ENCODE measurements at regions not wholly inside any gene's neighbourhood (a gene's known extent, or its start where the extent isn't known, plus 50 kb on each side); places are given as distances from the start of the nearest gene placed in this dataset.
"Not testable (repeated sequence)": the region's sequence is repeated elsewhere in the genome, so short reads cannot be mapped to it uniquely, and the experiment has no call there.

GRCh38 chr4:110352670-110353442 lies 123.1 kb upstream of the ENPEP start:
- Mint-ChIP-seq H3K4me3 (no peak overlapping the region), H3K27me3 (peaks cover 42% of the 10 kb centered on the region), H3K36me3 (ENCODE audit: insufficient read depth) (no peaks in the 10 kb centered on the region), H3K9me3 (no peaks in the 10 kb centered on the region), H3K27ac (ENCODE audit: low read depth) (no peak overlapping the region), H3K4me1 (no peaks in the 10 kb centered on the region)
- ATAC-seq (replicated peaks; ENCODE audit: extremely low read depth, poor library complexity, severe bottlenecking) (no peak), DNase-seq (ENCODE audit: low spot score in 2 of 2) (no peak)

- no peaks in the 10 kb centered on the region for H3K4me1 Mint-ChIP-seq
- H3K27ac Mint-ChIP-seq (ENCODE audit: low read depth): no peak overlapping the region
- no peaks in the 10 kb centered on the region for H3K36me3 Mint-ChIP-seq (ENCODE audit: insufficient read depth)
These were observed 127.1 kb upstream of the ENPEP start for GRCh38 chr4:110348711-110349383.

GRCh38 chr4:110347805-110348204 lies 128.2 kb upstream of the ENPEP start:
- no peak overlapping the region for H3K4me3 Mint-ChIP-seq
- H3K36me3 Mint-ChIP-seq (ENCODE audit: insufficient read depth): no peaks in the 10 kb centered on the region
- peaks cover 53% of the 10 kb centered on the region for H3K27me3 Mint-ChIP-seq
- H3K9me3 Mint-ChIP-seq: no peaks in the 10 kb centered on the region
- H3K4me1 Mint-ChIP-seq: no peaks in the 10 kb centered on the region
- no peak for ATAC-seq (replicated peaks; ENCODE audit: extremely low read depth, poor library complexity, severe bottlenecking)
- H3K27ac Mint-ChIP-seq (ENCODE audit: low read depth): no peak overlapping the region
- no peak for DNase-seq (ENCODE audit: low spot score in 2 of 2)

More at GRCh38 chr4:110348711-110349383, 127.1 kb upstream of the ENPEP start:
- ATAC-seq (replicated peaks; ENCODE audit: extremely low read depth, poor library complexity, severe bottlenecking): no peak
- Mint-ChIP-seq H3K9me3 (no peaks in the 10 kb centered on the region), H3K4me3 (no peak overlapping the region), H3K27me3 (peaks cover 53% of the 10 kb centered on the region)
- no peak for DNase-seq (ENCODE audit: low spot score in 2 of 2)

GRCh38 chr4:110344165-110344564 lies 131.8 kb upstream of the ENPEP start:
- no peaks in the 10 kb centered on the region for H3K9me3 Mint-ChIP-seq
- ATAC-seq (replicated peaks; ENCODE audit: extremely low read depth, poor library complexity, severe bottlenecking): no peak
- peaks cover 50% of the 10 kb centered on the region for H3K27me3 Mint-ChIP-seq
- no peaks in the 10 kb centered on the region for H3K4me1 Mint-ChIP-seq
- DNase-seq (ENCODE audit: low spot score in 2 of 2): no peak
- no peaks in the 10 kb centered on the region for H3K36me3 Mint-ChIP-seq (ENCODE audit: insufficient read depth)
- no peak overlapping the region for H3K4me3 Mint-ChIP-seq
- no peak overlapping the region for H3K27ac Mint-ChIP-seq (ENCODE audit: low read depth)

- DNase-seq (ENCODE audit: low spot score in 2 of 2): no peak
- ATAC-seq (replicated peaks; ENCODE audit: extremely low read depth, poor library complexity, severe bottlenecking): no peak
- Mint-ChIP-seq H3K27me3 (peaks cover 53% of the 10 kb centered on the region), H3K4me1 (no peaks in the 10 kb centered on the region), H3K4me3 (no peak overlapping the region), H3K27ac (ENCODE audit: low read depth) (no peak overlapping the region), H3K36me3 (ENCODE audit: insufficient read depth) (no peaks in the 10 kb centered on the region), H3K9me3 (no peaks in the 10 kb centered on the region)
These were observed 132.4 kb upstream of the ENPEP start for GRCh38 chr4:110343534-110343933.

GRCh38 chr4:110341118-110341517 lies 134.8 kb upstream of the ENPEP start:
- H3K4me1 Mint-ChIP-seq; H3K4me3 Mint-ChIP-seq; H3K36me3 Mint-ChIP-seq (ENCODE audit: insufficient read depth); ATAC-seq (replicated peaks; ENCODE audit: extremely low read depth, poor library complexity, severe bottlenecking); H3K27ac Mint-ChIP-seq (ENCODE audit: low read depth); H3K9me3 Mint-ChIP-seq; DNase-seq (ENCODE audit: low spot score in 2 of 2): not testable (repeated sequence)
- peaks cover 42% of the 10 kb centered on the region for H3K27me3 Mint-ChIP-seq

- peaks cover 48% of the 10 kb centered on the region for H3K27me3 Mint-ChIP-seq
- no peak overlapping the region for H3K27ac Mint-ChIP-seq (ENCODE audit: low read depth)
- no peaks in the 10 kb centered on the region for H3K4me1 Mint-ChIP-seq
- H3K36me3 Mint-ChIP-seq (ENCODE audit: insufficient read depth): no peaks in the 10 kb centered on the region
- no peak for ATAC-seq (replicated peaks; ENCODE audit: extremely low read depth, poor library complexity, severe bottlenecking)
- peaks cover 4% of the 10 kb centered on the region for H3K9me3 Mint-ChIP-seq
- H3K4me3 Mint-ChIP-seq: no peak overlapping the region
- no peak for DNase-seq (ENCODE audit: low spot score in 2 of 2)
These were observed 137.0 kb upstream of the ELOVL6 start for GRCh38 chr4:110335399-110335798.

- Mint-ChIP-seq H3K4me3 (no peak overlapping the region), H3K36me3 (ENCODE audit: insufficient read depth) (no peaks in the 10 kb centered on the region), H3K27ac (ENCODE audit: low read depth) (no peak overlapping the region), H3K27me3 (peaks cover 66% of the 10 kb centered on the region), H3K9me3 (peaks cover 4% of the 10 kb centered on the region), H3K4me1 (no peaks in the 10 kb centered on the region)
- ATAC-seq (replicated peaks; ENCODE audit: extremely low read depth, poor library complexity, severe bottlenecking) (no peak), DNase-seq (ENCODE audit: low spot score in 2 of 2) (no peak)
These were observed 134.1 kb upstream of the ELOVL6 start for GRCh38 chr4:110332483-110332882.

GRCh38 chr4:110326426-110326825 lies 128.0 kb upstream of the ELOVL6 start:
- ATAC-seq (replicated peaks; ENCODE audit: extremely low read depth, poor library complexity, severe bottlenecking); H3K27ac Mint-ChIP-seq (ENCODE audit: low read depth); H3K36me3 Mint-ChIP-seq (ENCODE audit: insufficient read depth); DNase-seq (ENCODE audit: low spot score in 2 of 2); H3K4me1 Mint-ChIP-seq; H3K9me3 Mint-ChIP-seq; H3K4me3 Mint-ChIP-seq: not testable (repeated sequence)
- peaks cover 61% of the 10 kb centered on the region for H3K27me3 Mint-ChIP-seq

- Mint-ChIP-seq H3K4me1 (no peaks in the 10 kb centered on the region), H3K27me3 (peaks cover 20% of the 10 kb centered on the region), H3K36me3 (ENCODE audit: insufficient read depth) (no peaks in the 10 kb centered on the region), H3K27ac (ENCODE audit: low read depth) (no peak overlapping the region), H3K9me3 (no peaks in the 10 kb centered on the region), H3K4me3 (no peak overlapping the region)
- DNase-seq (ENCODE audit: low spot score in 2 of 2) (no peak), ATAC-seq (replicated peaks; ENCODE audit: extremely low read depth, poor library complexity, severe bottlenecking) (no peak)
These were observed 112.4 kb upstream of the ELOVL6 start for GRCh38 chr4:110310795-110311194.

- H3K4me1 Mint-ChIP-seq: no peaks in the 10 kb centered on the region
- no peak for ATAC-seq (replicated peaks; ENCODE audit: extremely low read depth, poor library complexity, severe bottlenecking)
- no peak overlapping the region for H3K27ac Mint-ChIP-seq (ENCODE audit: low read depth)
- no peak overlapping the region for H3K4me3 Mint-ChIP-seq
- H3K36me3 Mint-ChIP-seq (ENCODE audit: insufficient read depth): no peaks in the 10 kb centered on the region
- no peak for DNase-seq (ENCODE audit: low spot score in 2 of 2)
- no peaks in the 10 kb centered on the region for H3K9me3 Mint-ChIP-seq
- H3K27me3 Mint-ChIP-seq: peaks cover 16% of the 10 kb centered on the region
These were observed 111.3 kb upstream of the ELOVL6 start for GRCh38 chr4:110309675-110310074.

GRCh38 chr4:110306303-110306702 lies 107.9 kb upstream of the ELOVL6 start:
- H3K4me1 Mint-ChIP-seq: no peaks in the 10 kb centered on the region
- DNase-seq (ENCODE audit: low spot score in 2 of 2): no peak
- ATAC-seq (replicated peaks; ENCODE audit: extremely low read depth, poor library complexity, severe bottlenecking): no peak
- H3K27me3 Mint-ChIP-seq: peaks cover 23% of the 10 kb centered on the region
- no peaks in the 10 kb centered on the region for H3K9me3 Mint-ChIP-seq
- no peaks in the 10 kb centered on the region for H3K36me3 Mint-ChIP-seq (ENCODE audit: insufficient read depth)
- no peak overlapping the region for H3K27ac Mint-ChIP-seq (ENCODE audit: low read depth)
- H3K4me3 Mint-ChIP-seq: no peak overlapping the region

- no peaks in the 10 kb centered on the region for H3K9me3 Mint-ChIP-seq
- ATAC-seq (replicated peaks; ENCODE audit: extremely low read depth, poor library complexity, severe bottlenecking): no peak
- DNase-seq (ENCODE audit: low spot score in 2 of 2): no peak
- peaks cover 23% of the 10 kb centered on the region for H3K27me3 Mint-ChIP-seq
- H3K36me3 Mint-ChIP-seq (ENCODE audit: insufficient read depth): no peaks in the 10 kb centered on the region
- no peak overlapping the region for H3K4me3 Mint-ChIP-seq
- no peaks in the 10 kb centered on the region for H3K4me1 Mint-ChIP-seq
- H3K27ac Mint-ChIP-seq (ENCODE audit: low read depth): no peak overlapping the region
These were observed 107.0 kb upstream of the ELOVL6 start for GRCh38 chr4:110305455-110305854.
